ENCODE measurements at regions not wholly inside any gene's neighbourhood (a gene's known extent, or its start where the extent isn't known, plus 50 kb on each side); places are given as distances from the start of the nearest gene placed in this dataset.

DNA sequence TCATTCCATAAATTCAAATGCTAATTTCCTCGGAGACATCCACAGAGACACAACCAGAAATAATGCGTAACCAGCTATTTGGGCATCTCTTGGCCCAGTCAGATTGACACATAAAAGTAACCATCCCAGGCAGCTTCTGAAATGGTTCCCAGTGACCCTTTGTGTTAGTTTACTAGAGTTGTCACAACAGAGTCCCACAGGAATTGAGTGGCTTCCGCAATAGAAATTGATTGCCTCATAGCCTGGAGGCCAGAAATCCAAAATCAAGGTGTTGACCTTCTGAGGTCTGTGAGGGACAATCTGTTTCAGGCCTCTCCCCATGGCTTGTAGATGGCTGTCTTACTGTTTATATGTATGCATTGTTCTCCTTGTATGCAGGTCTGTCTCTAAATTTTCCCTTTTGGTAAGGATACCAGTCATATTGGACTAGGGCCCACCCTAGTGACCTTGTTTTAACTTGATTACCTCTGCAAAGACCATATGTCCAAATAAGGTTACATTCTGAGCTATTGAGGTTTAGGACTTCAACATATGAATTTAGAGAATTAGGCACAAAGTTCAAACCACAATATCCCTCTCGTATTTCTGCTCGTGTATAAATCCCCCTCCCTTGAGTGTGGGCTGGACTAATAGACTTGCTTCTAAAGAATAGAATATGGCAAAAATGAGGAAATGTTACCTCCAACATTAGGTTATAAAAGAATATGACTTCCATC is 78.2 kb upstream of the FGGY start:
- peaks cover 24% of the 10 kb centered on the region for H3K4me1 Mint-ChIP-seq (ENCODE audit: low read depth, unreplicated experiment)
- TF ChIP-seq, protein P1, sequence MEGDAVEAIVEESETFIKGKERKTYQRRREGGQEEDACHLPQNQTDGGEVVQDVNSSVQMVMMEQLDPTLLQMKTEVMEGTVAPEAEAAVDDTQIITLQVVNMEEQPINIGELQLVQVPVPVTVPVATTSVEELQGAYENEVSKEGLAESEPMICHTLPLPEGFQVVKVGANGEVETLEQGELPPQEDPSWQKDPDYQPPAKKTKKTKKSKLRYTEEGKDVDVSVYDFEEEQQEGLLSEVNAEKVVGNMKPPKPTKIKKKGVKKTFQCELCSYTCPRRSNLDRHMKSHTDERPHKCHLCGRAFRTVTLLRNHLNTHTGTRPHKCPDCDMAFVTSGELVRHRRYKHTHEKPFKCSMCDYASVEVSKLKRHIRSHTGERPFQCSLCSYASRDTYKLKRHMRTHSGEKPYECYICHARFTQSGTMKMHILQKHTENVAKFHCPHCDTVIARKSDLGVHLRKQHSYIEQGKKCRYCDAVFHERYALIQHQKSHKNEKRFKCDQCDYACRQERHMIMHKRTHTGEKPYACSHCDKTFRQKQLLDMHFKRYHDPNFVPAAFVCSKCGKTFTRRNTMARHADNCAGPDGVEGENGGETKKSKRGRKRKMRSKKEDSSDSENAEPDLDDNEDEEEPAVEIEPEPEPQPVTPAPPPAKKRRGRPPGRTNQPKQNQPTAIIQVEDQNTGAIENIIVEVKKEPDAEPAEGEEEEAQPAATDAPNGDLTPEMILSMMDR (IDR thresholded peaks at IDR 0.05; ENCODE audit: unreplicated experiment) = no peak
- H3K4me3 Mint-ChIP-seq (ENCODE audit: low read depth, unreplicated experiment) = no peak overlapping the region
- intact Hi-C loops (cut with micrococcal nuclease; ENCODE audit: unreplicated experiment) = no loop called here
- H3K9me3 Mint-ChIP-seq (ENCODE audit: low read depth, unreplicated experiment) = peaks cover 7% of the 10 kb centered on the region
- no TSS peak for BruUV-seq (replicated peaks)
- H3K27me3 Mint-ChIP-seq (ENCODE audit: unreplicated experiment) = no peaks in the 10 kb centered on the region
- peaks cover 4% of the 10 kb centered on the region for H3K36me3 Mint-ChIP-seq (ENCODE audit: insufficient read depth, unreplicated experiment)
- no peak for DNase-seq
- CTCF ChIA-PET = no interaction called here
- no peak overlapping the region for H3K27ac Mint-ChIP-seq (ENCODE audit: unreplicated experiment)

DNA sequence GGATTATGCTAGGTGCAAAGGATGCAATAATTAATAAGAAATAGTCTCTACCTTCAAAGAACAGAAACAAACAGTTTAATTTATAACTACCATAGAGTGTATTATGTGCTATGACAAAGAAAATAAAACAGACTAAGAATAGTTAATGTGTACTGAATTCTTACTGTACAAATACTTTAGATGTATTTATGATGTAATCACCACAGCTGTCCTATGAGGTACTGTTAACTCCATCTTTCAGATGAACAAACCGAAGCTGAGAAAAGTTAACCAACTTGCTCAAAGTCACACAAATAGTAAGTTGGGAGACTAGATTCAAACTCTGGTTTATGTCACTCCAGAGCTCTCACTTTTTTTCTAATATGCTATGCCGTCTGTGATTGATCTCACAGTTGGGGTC is 77.0 kb upstream of the FGGY start:
- H3K4me3 Mint-ChIP-seq (ENCODE audit: low read depth, unreplicated experiment) = no peak overlapping the region
- BruUV-seq (replicated peaks) = no TSS peak
- H3K36me3 Mint-ChIP-seq (ENCODE audit: insufficient read depth, unreplicated experiment) = no peaks in the 10 kb centered on the region
- TF ChIP-seq, protein P1 (IDR thresholded peaks at IDR 0.05; ENCODE audit: unreplicated experiment) = no peak
- H3K9me3 Mint-ChIP-seq (ENCODE audit: low read depth, unreplicated experiment) = peaks cover 7% of the 10 kb centered on the region
- CTCF ChIA-PET = no interaction called here
- no peak overlapping the region for H3K27ac Mint-ChIP-seq (ENCODE audit: unreplicated experiment)
- intact Hi-C loops (cut with micrococcal nuclease; ENCODE audit: unreplicated experiment) = loop anchor here (5.0 kb wide), 1 partner anchor 477 kb away; no protein-coding TSS in a partner anchor
- H3K4me1 Mint-ChIP-seq (ENCODE audit: low read depth, unreplicated experiment) = peaks cover 13% of the 10 kb centered on the region
- H3K27me3 Mint-ChIP-seq (ENCODE audit: unreplicated experiment) = no peaks in the 10 kb centered on the region
- DNase-seq = no peak

DNA sequence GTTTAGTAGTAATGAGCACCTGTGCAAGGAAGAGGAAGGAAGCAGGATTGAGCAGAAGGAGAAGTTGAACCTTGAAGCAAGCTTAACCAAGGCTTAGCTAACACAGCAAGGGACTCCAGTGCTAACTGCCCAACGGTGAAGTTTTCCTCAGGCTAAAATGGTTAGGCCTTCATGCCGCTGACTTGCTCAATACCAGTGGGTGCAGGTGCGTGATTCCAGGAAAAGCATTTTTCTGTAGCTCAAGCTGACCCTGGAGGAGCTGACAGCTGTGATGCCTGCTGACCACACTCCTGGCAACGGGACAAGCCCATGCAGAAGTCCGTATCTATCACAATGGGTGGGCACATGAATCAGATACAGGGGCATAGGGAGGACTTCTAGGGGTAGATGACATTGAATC is 76.5 kb upstream of the FGGY start:
- Mint-ChIP-seq H3K36me3 (ENCODE audit: insufficient read depth, unreplicated experiment) (no peaks in the 10 kb centered on the region), H3K27ac (ENCODE audit: unreplicated experiment) (no peak overlapping the region), H3K4me1 (ENCODE audit: low read depth, unreplicated experiment) (peaks cover 8% of the 10 kb centered on the region), H3K9me3 (ENCODE audit: low read depth, unreplicated experiment) (peaks cover 7% of the 10 kb centered on the region), H3K27me3 (ENCODE audit: unreplicated experiment) (no peaks in the 10 kb centered on the region), H3K4me3 (ENCODE audit: low read depth, unreplicated experiment) (no peak overlapping the region)
- TF ChIP-seq, protein P1 (IDR thresholded peaks at IDR 0.05; ENCODE audit: unreplicated experiment) = no peak
- intact Hi-C loops (cut with micrococcal nuclease; ENCODE audit: unreplicated experiment) = loop anchor here (5.0 kb wide), 1 partner anchor 477 kb away; no protein-coding TSS in a partner anchor
- BruUV-seq (replicated peaks) = no TSS peak
- CTCF ChIA-PET = interaction anchor here (1.0 kb wide), 1 partner anchor 20 kb away, joined by 3 read pairs; no protein-coding TSS in a partner anchor
- no peak for DNase-seq

DNA sequence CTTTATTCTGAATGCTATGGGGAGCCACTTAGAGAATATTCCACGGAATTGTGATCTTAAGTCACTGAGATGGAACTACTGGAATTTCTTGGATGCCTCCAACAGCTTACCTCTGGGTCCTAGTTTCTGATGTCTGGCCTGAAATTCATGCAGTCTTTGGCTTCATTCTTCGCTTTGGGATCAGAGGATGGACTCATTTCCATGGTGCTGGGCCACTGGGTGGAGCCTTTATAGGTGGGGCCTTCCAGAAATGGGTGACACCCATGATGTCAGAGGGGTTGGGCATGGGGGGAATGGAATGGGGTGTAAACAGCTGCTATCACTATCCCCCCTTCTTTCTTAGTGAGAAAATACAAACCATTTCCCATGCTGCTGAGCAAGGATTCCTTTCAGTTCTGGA is 73.7 kb upstream of the FGGY start:
- DNase-seq = no peak
- Mint-ChIP-seq H3K27ac (ENCODE audit: unreplicated experiment) (no peak overlapping the region), H3K27me3 (ENCODE audit: unreplicated experiment) (no peaks in the 10 kb centered on the region), H3K4me3 (ENCODE audit: low read depth, unreplicated experiment) (no peak overlapping the region), H3K4me1 (ENCODE audit: low read depth, unreplicated experiment) (no peaks in the 10 kb centered on the region), H3K36me3 (ENCODE audit: insufficient read depth, unreplicated experiment) (no peaks in the 10 kb centered on the region), H3K9me3 (ENCODE audit: low read depth, unreplicated experiment) (no peaks in the 10 kb centered on the region)
- no TSS peak for BruUV-seq (replicated peaks)
- CTCF ChIA-PET = no interaction called here
- intact Hi-C loops (cut with micrococcal nuclease; ENCODE audit: unreplicated experiment) = loop anchor here (5.0 kb wide), 1 partner anchor 474 kb away; no protein-coding TSS in a partner anchor
- TF ChIP-seq, protein P1 (IDR thresholded peaks at IDR 0.05; ENCODE audit: unreplicated experiment) = no peak

All from Calu3 (cell line).